Mononuclear cell (primary cell): ENCODE measurements at regions not wholly inside any gene's neighbourhood (a gene's known extent, or its start where the extent isn't known, plus 50 kb on each side); places are given as distances from the start of the nearest gene placed in this dataset.

ENCODE experiments used
- H3K27me3 ChIP-seq: 2 replicates; pipeline ENCODE4 v1.6.0; 2011; ENCODE audit warnings: low read length, control low read depth; ENCODE audit not compliant: insufficient read depth
- H3K4me1 ChIP-seq: 2 replicates; pipeline ENCODE4 v1.5.1; 2011; ENCODE audit warnings: mild to moderate bottlenecking, low read length, control low read depth; ENCODE audit not compliant: insufficient read depth
- H3K4me3 ChIP-seq: 2 replicates; pipeline ENCODE4 v1.5.1; 2011; ENCODE audit warnings: mild to moderate bottlenecking, low read length, moderate library complexity
- H3K9me3 ChIP-seq: 2 replicates; pipeline ENCODE4 v1.5.1; 2011; ENCODE audit warnings: low read depth, mild to moderate bottlenecking, control low read depth, low read length

- H3K9me3 ChIP-seq = no peaks in the 10 kb centered on the region
- no peak overlapping the region for H3K4me3 ChIP-seq
- H3K27me3 ChIP-seq = no peaks in the 10 kb centered on the region
- peaks cover 53% of the 10 kb centered on the region for H3K4me1 ChIP-seq
These were observed 50.6 kb upstream of the SMNDC1 start for GRCh38 chr10:110355141-110355831.

DNA sequence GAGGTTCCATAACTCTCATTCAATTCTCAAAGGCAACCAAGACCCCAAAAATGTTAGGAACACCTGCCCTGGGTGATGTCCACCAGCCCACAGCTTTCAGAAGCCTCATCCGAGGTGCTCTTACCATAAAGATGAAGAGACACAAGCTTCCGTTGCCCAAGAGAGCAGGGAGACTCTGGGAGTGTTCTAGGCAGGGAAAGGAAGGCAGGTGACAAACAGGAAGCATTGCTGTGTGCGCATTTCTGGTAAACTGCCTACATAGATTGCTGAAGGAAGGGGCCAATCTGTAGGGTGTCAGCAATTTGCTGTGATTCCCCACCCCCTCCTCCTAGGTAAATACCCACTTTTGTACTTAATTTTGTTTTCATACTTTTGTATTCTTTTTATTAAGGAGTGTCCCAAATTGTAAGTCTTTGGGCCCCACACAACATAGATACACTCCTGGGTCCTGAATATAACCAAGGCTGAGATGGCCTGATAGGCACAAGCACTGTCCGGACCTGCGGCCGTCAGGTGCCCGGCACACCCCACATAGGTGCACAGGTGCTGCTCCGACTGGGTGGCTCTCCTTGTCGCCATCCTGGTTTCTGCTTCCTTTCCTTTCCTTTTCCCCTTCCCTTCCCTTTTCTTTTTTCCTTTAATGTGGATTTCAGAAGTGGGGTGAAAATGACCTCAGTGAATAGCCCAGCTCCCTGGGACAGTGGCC, 51.4 kb upstream of the SMNDC1 start:
- H3K4me3 ChIP-seq = no peak overlapping the region
- no peaks in the 10 kb centered on the region for H3K9me3 ChIP-seq
- peaks cover 53% of the 10 kb centered on the region for H3K4me1 ChIP-seq
- H3K27me3 ChIP-seq = no peaks in the 10 kb centered on the region

GRCh38 chr10:110356628-110357245, 52.0 kb upstream of the SMNDC1 start:
- H3K4me3 ChIP-seq = no peak overlapping the region
- peaks cover 53% of the 10 kb centered on the region for H3K4me1 ChIP-seq
- no peaks in the 10 kb centered on the region for H3K9me3 ChIP-seq
- H3K27me3 ChIP-seq = no peaks in the 10 kb centered on the region

DNA sequence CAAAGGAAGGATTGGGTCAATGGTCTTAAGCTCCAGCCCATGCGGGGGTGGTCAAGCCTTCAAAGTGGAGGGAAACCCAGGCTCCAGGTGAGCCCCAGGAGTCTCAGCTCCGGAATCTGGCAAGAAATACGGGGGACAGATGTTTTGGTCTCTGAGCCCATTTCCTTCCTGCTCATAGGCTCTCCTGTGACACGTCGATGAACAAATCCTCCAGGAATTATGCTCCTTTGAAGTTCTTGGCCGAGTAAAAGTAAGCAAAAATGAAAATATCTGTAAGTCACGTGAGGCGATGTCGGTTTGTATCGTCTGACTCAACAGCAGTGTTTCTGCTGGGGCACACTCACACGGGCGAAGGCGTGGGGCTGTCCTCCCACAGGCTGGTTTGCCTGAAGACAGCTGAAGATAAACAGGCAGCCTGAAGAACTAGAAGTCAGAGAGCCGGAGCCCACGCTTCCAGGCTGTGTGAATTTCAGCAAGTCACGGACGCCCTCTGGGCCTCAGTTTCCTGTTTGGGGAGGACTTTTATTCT, 52.6 kb upstream of the SMNDC1 start:
- Histone ChIP-seq H3K4me1 (peaks cover 53% of the 10 kb centered on the region), H3K4me3 (no peak overlapping the region), H3K9me3 (no peaks in the 10 kb centered on the region), H3K27me3 (no peaks in the 10 kb centered on the region)

DNA sequence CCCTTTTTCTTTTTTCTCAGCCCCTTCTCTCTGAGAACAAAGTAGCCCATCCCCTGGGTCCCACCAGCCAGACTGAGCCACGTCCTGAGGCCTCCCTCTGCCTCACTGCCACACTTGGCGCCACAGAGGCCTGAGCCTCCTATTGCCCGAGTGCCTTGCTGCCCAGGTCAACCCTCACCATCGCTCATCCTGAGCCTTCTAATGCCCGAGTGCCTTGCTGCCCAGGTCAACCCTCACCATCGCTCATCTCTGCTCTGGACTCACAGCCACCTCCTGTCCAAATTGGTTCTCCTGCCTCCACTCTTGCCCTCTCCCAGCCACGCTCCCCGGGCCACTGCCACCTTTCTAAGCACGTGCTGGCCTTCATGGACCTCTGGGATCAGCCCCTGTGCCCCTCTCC, 53.2 kb upstream of the SMNDC1 start:
- Histone ChIP-seq H3K4me1 (peaks cover 53% of the 10 kb centered on the region), H3K27me3 (no peaks in the 10 kb centered on the region), H3K4me3 (no peak overlapping the region), H3K9me3 (no peaks in the 10 kb centered on the region)

DNA sequence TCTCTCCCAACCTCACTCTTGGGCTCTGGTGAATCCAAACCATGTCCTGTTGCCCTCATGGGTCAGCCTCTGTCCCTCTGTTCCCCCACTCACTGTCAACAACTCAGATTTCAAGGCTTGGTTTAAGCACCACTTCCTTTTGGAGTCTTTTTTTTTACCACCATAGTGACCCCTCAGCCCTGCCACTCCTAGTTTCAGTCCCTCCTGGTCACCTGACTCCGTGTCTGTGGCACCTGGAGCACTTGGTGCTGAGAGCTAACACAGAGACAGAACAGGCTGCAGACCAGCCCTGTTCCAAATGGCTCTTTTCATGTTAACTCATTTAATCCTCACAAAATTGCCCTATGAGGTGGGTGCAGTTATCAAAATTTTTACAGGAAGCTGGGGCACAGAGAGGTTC, 53.6 kb upstream of the SMNDC1 start:
- no peaks in the 10 kb centered on the region for H3K9me3 ChIP-seq
- H3K4me1 ChIP-seq = peaks cover 53% of the 10 kb centered on the region
- no peaks in the 10 kb centered on the region for H3K27me3 ChIP-seq
- H3K4me3 ChIP-seq = no peak overlapping the region

DNA sequence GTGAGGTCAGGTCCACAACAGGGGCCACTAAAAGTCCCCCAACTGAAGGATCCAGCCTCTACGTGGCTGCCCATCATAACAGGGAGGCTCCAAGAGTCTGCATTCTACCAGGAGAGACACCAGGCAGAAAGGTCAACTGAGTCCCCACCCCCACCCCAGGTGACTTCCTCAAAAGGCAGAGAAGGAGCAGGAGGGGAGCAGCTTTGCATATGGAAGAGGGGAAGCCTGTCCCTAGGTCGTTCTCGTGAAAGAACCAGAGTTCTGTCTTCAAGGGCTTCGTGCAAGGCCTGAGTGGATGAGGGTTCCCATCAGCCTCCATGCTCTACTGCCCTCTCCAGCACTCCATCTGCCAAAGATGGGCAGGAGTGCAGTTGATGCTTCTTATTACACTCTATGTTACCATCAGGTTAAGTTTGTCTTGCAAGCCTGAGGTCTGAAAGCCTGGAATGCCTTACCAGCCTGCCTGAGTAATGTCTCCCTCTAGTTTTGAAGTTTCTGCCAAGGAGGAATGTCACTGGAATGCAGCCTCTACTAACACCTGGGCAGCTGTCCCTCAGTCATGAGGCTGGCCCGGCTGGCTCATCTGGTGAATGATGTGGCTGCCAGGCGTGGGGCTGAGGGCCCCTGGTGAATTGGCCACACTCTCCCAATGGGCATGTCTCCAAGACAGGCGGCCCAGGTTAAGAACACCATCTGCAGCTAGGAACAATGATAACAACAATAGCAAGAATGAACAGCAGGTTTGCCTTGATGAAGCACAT, 54.3 kb upstream of the SMNDC1 start:
- no peaks in the 10 kb centered on the region for H3K27me3 ChIP-seq
- H3K4me3 ChIP-seq = no peak overlapping the region
- H3K9me3 ChIP-seq = no peaks in the 10 kb centered on the region
- H3K4me1 ChIP-seq = peaks cover 48% of the 10 kb centered on the region

- Histone ChIP-seq H3K4me1 (peaks cover 31% of the 10 kb centered on the region), H3K9me3 (no peaks in the 10 kb centered on the region), H3K27me3 (no peaks in the 10 kb centered on the region), H3K4me3 (no peak overlapping the region)
These were observed 56.2 kb upstream of the SMNDC1 start for GRCh38 chr10:110360857-110361474.

DNA sequence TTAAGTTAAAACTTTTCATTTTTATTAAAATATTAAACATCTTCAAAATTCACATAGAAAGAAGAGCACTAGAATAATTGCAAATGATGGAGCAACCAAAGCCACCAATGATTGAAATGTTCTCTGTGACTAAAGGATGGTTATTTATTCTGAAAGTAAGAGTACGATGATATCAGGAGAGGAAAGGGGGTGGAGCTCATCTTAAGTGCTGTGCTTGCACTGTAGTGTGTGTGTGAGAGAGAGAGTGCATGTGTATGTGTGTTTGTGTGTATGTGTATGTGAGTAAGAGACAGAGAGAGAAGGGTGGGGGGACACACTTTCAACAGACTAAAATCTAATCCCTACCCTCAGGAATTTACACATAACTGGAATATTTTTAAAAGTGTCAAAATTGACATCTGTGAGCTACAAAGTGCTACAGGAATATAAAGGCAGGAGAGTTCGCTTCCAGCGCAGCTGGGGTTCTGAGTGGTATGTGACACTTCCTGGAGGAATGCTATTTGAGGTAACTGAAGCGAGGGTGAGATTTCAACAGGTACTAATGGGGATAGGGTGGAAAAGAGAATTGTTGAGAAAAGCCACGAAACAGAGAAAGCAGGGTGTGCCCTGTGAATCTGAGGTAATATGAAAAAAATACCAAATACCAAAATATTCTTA, 57.2 kb upstream of the SMNDC1 start:
- Histone ChIP-seq H3K9me3 (no peaks in the 10 kb centered on the region), H3K27me3 (no peaks in the 10 kb centered on the region), H3K4me1 (peaks cover 23% of the 10 kb centered on the region), H3K4me3 (no peak overlapping the region)

GRCh38 chr10:110363572-110364411, 59.1 kb upstream of the SMNDC1 start:
- Histone ChIP-seq H3K27me3 (no peaks in the 10 kb centered on the region), H3K4me3 (no peak overlapping the region), H3K9me3 (no peaks in the 10 kb centered on the region), H3K4me1 (peaks cover 4% of the 10 kb centered on the region)

- H3K4me1 ChIP-seq = no peaks in the 10 kb centered on the region
- H3K4me3 ChIP-seq = no peak overlapping the region
- no peaks in the 10 kb centered on the region for H3K27me3 ChIP-seq
- H3K9me3 ChIP-seq = no peaks in the 10 kb centered on the region
These were observed 59.8 kb upstream of the SMNDC1 start for GRCh38 chr10:110364531-110364937.

DNA sequence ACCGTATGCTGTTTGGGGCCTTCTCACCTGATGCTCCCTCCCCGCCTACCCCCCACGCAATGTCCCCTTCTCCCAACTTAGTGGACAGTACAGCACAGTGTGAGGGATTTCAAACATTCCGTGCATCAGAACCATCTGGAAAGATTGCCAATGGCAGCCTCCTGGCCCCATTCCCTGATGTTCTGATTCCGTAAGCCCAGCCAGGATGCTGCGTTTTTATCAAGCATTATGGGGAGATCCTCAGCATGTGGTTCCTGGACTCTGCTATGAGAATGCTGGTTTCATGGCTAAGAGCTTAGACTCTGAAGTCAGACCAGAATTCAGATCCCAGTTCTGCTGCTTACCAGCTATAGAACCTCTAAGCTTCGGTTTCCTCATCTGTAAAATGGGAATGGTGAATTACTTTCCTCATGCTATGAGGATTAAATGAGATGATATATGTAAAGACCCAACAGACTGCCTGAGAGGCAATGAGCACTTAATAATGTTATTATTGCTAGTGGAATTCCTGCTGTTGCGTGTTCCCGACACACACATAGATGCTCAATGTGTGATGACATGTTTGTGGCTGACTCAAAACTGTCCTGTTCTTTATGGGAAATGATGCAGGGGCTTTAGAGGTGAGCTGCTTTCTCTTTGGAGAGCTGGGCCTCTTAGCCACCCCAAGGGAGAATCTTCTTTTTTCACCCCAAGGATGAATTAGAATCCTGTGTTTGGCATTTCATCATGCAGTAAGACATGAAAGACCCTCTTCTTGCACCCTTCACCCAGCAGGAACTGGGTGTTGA, 60.8 kb upstream of the SMNDC1 start:
- no peaks in the 10 kb centered on the region for H3K4me1 ChIP-seq
- H3K9me3 ChIP-seq = no peaks in the 10 kb centered on the region
- no peaks in the 10 kb centered on the region for H3K27me3 ChIP-seq
- H3K4me3 ChIP-seq = no peak overlapping the region

DNA sequence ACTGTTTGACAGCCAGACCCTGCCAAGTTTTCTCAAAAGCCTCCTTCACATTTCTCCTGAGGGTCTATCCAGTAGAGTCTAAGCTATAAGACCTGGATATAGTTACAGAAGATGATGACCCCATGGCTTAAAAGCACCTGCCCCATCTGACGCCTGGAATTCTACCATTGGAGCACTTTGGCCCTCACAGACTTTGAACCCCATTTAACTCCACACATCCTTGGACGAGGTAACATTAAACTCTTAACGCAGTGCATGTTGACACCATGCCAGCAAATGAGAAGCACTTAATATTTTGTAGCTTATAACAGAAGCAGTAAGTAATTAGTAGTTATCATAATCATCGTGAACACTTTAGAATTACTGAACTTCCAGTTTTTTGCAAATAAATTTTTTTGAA, 61.9 kb upstream of the SMNDC1 start:
- H3K4me1 ChIP-seq = no peaks in the 10 kb centered on the region
- H3K27me3 ChIP-seq = no peaks in the 10 kb centered on the region
- H3K9me3 ChIP-seq = no peaks in the 10 kb centered on the region
- no peak overlapping the region for H3K4me3 ChIP-seq
